HEK293T (cell line): ENCODE measurements at regions not wholly inside any gene's neighbourhood (a gene's known extent, or its start where the extent isn't known, plus 50 kb on each side); places are given as distances from the start of the nearest gene placed in this dataset.

Experiments used
- CTCF ChIA-PET: fragments of 350-600 bp; formaldehyde crosslinking; extraction: SDS; loops from one replicate; lab custom pipeline; 2021; ENCODE audit warnings: antibody characterized with exemption, inconsistent platforms; lab: Yijun Ruan, JAX
- POLR2A ChIA-PET: fragments of 350-600 bp; formaldehyde crosslinking; extraction: SDS; loops from one replicate; lab custom pipeline; 2020; ENCODE audit warnings: antibody characterized with exemption, inconsistent platforms; lab: Yijun Ruan, JAX
- DNase-seq: peaks from one replicate; pipeline ENCODE4 v3.0.0; 2012; ENCODE audit warnings: mixed read lengths; ENCODE audit errors: extremely low spot score
- ARNT ChIP-seq: fragments of 450-650 bp; IDR thresholded peaks from 2 replicates; pipeline ENCODE4 v1.6.1; 2017; ENCODE audit warnings: mild to moderate bottlenecking
- BHLHE40 ChIP-seq: fragments of 450-650 bp; IDR thresholded peaks from 2 replicates; pipeline ENCODE4 v1.6.1; 2016; ENCODE audit warnings: mild to moderate bottlenecking, moderate library complexity, borderline replicate concordance
- CTBP1 ChIP-seq: fragments of 450-650 bp; IDR thresholded peaks from 2 replicates; pipeline ENCODE4 v1.6.1; 2016; ENCODE audit warnings: borderline replicate concordance
- ELF4 ChIP-seq: fragments of 450-650 bp; IDR thresholded peaks from 2 replicates; pipeline ENCODE4 v1.6.1; 2017; ENCODE audit warnings: antibody characterized with exemption
- FOXA1 ChIP-seq: fragments of 450-650 bp; IDR thresholded peaks from 2 replicates; pipeline ENCODE4 v1.6.1; 2016; ENCODE audit warnings: mild to moderate bottlenecking
- FOXK2 ChIP-seq: fragments of 450-650 bp; IDR thresholded peaks from 2 replicates; pipeline ENCODE4 v1.6.1; 2016; ENCODE audit warnings: mild to moderate bottlenecking
- FOXM1 ChIP-seq: fragments of 450-650 bp; IDR thresholded peaks from 2 replicates; pipeline ENCODE4 v1.6.1; 2017; ENCODE audit warnings: mild to moderate bottlenecking, borderline replicate concordance
- HDGF ChIP-seq: fragments of 450-650 bp; IDR thresholded peaks from 2 replicates; pipeline ENCODE4 v1.6.1; 2017; ENCODE audit warnings: antibody characterized with exemption, borderline replicate concordance
- L3MBTL2 ChIP-seq: fragments of 450-650 bp; conservative IDR thresholded peaks from 2 replicates; pipeline ENCODE4 v1.6.1; 2016; ENCODE audit warnings: mild to moderate bottlenecking
- LEF1 ChIP-seq: fragments of 450-650 bp; IDR thresholded peaks from 2 replicates; pipeline ENCODE4 v1.6.1; 2017; ENCODE audit warnings: mild to moderate bottlenecking, borderline replicate concordance
- NFRKB ChIP-seq: fragments of 450-650 bp; IDR thresholded peaks from 2 replicates; pipeline ENCODE4 v1.6.1; 2016; ENCODE audit warnings: mild to moderate bottlenecking, moderate library complexity
- PKNOX1 ChIP-seq: fragments of 450-650 bp; IDR thresholded peaks from 2 replicates; pipeline ENCODE4 v1.6.1; 2016
- SP1 ChIP-seq: fragments of 450-650 bp; IDR thresholded peaks from 2 replicates; pipeline ENCODE4 v1.6.1; 2017
- SUZ12 ChIP-seq: fragments of 450-650 bp; IDR thresholded peaks from 2 replicates; pipeline ENCODE4 v1.6.1; 2016; ENCODE audit warnings: mild to moderate bottlenecking
- TARDBP ChIP-seq: fragments of 450-650 bp; IDR thresholded peaks from 2 replicates; pipeline ENCODE4 v1.6.1; 2016
- ZNF384 ChIP-seq: fragments of 450-650 bp; IDR thresholded peaks from 2 replicates; pipeline ENCODE4 v1.6.1; 2016

DNA sequence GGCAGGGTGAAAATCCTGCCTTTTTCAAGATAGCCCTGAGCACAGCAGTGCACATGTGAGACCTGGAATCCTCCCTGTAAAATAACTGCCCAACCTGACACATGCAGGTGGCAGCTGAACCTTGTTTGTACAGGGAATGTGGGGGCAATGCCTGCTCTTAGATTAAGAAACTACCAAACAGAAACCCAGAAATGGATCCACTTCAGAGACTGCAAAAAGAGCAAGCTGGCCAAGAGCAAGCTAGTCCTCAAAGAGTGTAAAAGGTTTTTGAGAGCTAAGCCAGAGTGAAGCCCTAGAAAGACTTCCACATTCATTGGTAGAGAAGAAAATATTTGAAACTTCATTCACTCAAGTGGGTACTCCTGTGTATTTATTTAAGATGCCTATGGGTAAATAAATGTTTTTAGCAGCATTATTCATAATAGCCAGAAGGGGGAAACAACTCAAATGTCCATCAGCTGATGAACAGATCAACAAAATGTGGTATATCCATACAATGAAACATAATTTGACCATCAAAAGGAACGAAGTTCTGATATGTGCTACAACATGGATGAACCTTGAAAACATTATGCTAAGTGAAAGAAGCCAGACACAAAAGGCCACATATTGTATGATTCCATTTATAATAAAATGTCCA, 96.0 kb upstream of the TSC22D2 start:
- POLR2A ChIA-PET: no interaction called here
- TF ChIP-seq ARNT (no peak), FOXM1 (no peak)
- CTCF ChIA-PET: interaction anchor here (0.6 kb wide), 1 partner anchor 33 kb away, joined by 4 read pairs; no protein-coding TSS in a partner anchor
- DNase-seq: no peak

DNA sequence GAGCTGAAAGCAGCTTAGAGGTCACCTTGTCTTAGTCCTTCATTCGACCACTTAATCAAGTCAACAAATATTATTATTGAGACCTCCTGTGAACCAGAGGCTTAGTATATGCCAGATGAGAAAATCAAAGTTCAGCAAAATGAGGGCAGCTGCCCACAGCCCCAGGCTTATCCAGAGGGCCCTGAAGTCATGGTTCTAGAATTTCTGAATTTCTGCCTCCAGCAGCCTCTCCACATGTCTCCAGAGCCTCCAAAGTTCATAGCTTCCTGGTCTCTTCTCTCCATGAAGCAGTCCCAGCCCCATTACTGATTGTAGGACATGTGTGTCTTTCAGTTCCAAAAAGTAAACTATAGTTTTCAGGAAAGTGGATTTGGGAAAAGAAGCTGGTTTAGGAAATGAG, 96.9 kb upstream of the TSC22D2 start:
- POLR2A ChIA-PET: no interaction called here
- CTCF ChIA-PET: interaction anchor here (0.7 kb wide), 1 partner anchor 321 kb away, joined by 3 read pairs; no protein-coding TSS in a partner anchor
- TF ChIP-seq PKNOX1: no peak
- no peak for TF ChIP-seq ARNT
- TF ChIP-seq TARDBP: no peak
- no peak for TF ChIP-seq LEF1
- no peak for TF ChIP-seq BHLHE40
- no peak for DNase-seq

GRCh38 chr3:150309557-150309956, 98.5 kb upstream of the TSC22D2 start:
- ChIA-PET POLR2A (no interaction called here), CTCF (interaction anchor here (0.7 kb wide), 2 partner anchors 46 to 406 kb away, joined by 3 to 6 read pairs; no protein-coding TSS in a partner anchor)
- DNase-seq: no peak
- no peak for TF ChIP-seq ARNT
- no peak for TF ChIP-seq BHLHE40
- TF ChIP-seq HDGF: no peak
- no peak for TF ChIP-seq FOXA1
- TF ChIP-seq SP1: no peak
- no peak for TF ChIP-seq CTBP1
- no peak for TF ChIP-seq FOXK2
- no peak for TF ChIP-seq LEF1
- no peak for TF ChIP-seq SUZ12
- no peak for TF ChIP-seq ELF4
- TF ChIP-seq TARDBP: no peak
- TF ChIP-seq FOXM1: no peak
- no peak for TF ChIP-seq L3MBTL2
- TF ChIP-seq NFRKB: no peak
- TF ChIP-seq PKNOX1: no peak
- TF ChIP-seq ZNF384: no peak

- TF ChIP-seq FOXA1: no peak
- TF ChIP-seq FOXK2: no peak
- TF ChIP-seq CTBP1: no peak
- ChIA-PET CTCF (no interaction called here), POLR2A (no interaction called here)
- no peak for DNase-seq
Measured at GRCh38 chr3:150309257-150309542, 98.9 kb upstream of the TSC22D2 start.

- CTCF ChIA-PET: no interaction called here
Measured at GRCh38 chr3:150308481-150309256, 99.4 kb upstream of the TSC22D2 start.

DNA sequence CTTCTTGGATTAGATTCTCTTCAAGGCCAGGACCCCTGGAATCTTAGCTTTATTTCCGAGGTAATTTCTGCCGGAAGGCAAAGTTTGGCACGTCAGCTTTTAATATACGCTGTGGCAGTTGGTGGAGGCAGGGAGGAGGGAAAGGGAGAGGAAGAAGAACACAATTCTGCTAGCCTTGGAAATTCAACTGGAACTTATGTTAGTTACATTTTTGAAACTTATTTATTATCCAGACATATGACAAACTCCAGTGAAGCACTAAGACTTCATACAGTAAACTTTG, 100.1 kb upstream of the TSC22D2 start:
- no peak for DNase-seq
- no peak for TF ChIP-seq FOXK2
- no peak for TF ChIP-seq ARNT
- TF ChIP-seq ZNF384: no peak
- TF ChIP-seq L3MBTL2: no peak
- no peak for TF ChIP-seq NFRKB
- ChIA-PET POLR2A (no interaction called here), CTCF (interaction anchor here (1.0 kb wide), 1 partner anchor 69 kb away, joined by 5 read pairs; no protein-coding TSS in a partner anchor)

More at GRCh38 chr3:150308481-150309256, 99.4 kb upstream of the TSC22D2 start:
- TF ChIP-seq SUZ12 (no peak), BHLHE40 (no peak), ELF4 (no peak), FOXA1 (no peak), ARNT (no peak), FOXM1 (no peak), TARDBP (no peak), CTBP1 (no peak), NFRKB (no peak), FOXK2 (no peak), ZNF384 (no peak)
- POLR2A ChIA-PET: no interaction called here
- no peak for DNase-seq

DNA sequence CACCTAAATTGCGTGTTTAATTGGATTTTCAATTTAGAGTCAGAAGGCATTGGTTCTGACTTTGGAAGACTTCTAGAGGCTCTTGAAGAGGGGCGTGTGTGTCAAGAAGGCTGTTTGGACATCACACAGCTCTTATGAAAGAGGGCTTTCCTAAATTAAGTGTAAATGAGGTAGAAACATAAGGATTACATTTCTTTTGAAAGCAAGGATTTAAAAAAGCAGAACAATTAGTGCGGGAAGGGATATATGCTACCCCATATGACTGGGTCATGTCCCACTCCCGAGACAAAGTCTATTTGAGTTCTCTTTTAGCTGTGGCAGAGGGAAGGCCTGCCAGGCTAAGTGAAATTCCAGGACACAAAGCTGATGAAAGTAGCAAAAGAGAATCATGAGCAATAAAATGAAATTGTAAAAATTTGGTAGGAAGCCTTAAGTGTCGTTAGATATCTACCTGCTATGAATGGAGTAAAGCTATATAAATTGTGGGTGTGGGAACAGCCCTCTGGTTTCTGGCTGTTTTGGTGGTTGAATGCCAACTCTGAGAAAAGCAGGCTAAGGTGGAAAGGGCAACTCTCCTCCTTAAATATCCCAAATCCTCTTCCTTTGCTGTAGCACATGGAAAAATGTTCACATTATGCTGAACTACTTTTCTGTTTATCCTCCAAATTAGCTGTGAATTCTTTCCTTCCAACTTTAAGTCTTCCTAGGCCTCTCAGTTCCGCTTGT, 100.6 kb upstream of the TSC22D2 start:
- CTCF ChIA-PET: interaction anchor here (1.0 kb wide), 1 partner anchor 68 kb away, joined by 5 read pairs; no protein-coding TSS in a partner anchor
- POLR2A ChIA-PET: no interaction called here
- no peak for TF ChIP-seq ELF4
- no peak for TF ChIP-seq CTBP1
- DNase-seq: no peak
